Stimulated activated effector memory CD8-positive, alpha-beta T cell treated with anti-CD3 and anti-CD28 coated beads, Interleukin-12 subunit alpha, Interleukin-12 subunit beta, amount 100 ng/mL, for 72 hours (primary cell): ENCODE measurements at regions not wholly inside any gene's neighbourhood (a gene's known extent, or its start where the extent isn't known, plus 50 kb on each side); places are given as distances from the start of the nearest gene placed in this dataset.
"Not testable (repeated sequence)": the region's sequence is repeated elsewhere in the genome, so short reads cannot be mapped to it uniquely, and the experiment has no call there.

Experiments
- ATAC-seq: fragments of 150-1000 bp; cut with Tn5 transposase; 2 replicates; pipeline ENCODE4 v1.10.0; 2021
- DNase-seq, 2 donors: peaks; one replicate each; pipeline ENCODE4 v3.0.0; 2021 to 2022; ENCODE audit warnings: low spot score in 2 of 2
- H3K27ac Mint-ChIP-seq: one replicate; pipeline ENCODE4 v1.8.0; 2022; ENCODE audit warnings: mild to moderate bottlenecking, mixed read lengths
- H3K36me3 Mint-ChIP-seq: one replicate; pipeline ENCODE4 v1.8.0; 2022; ENCODE audit warnings: mild to moderate bottlenecking, mixed read lengths
- H3K4me1 Mint-ChIP-seq: one replicate; pipeline ENCODE4 v1.8.0; 2022; ENCODE audit warnings: mixed read lengths
- H3K4me3 Mint-ChIP-seq: one replicate; pipeline ENCODE4 v1.8.0; 2022; ENCODE audit warnings: mild to moderate bottlenecking, mixed read lengths
- H3K9me3 Mint-ChIP-seq: one replicate; pipeline ENCODE4 v1.8.0; 2022; ENCODE audit warnings: mixed read lengths

DNA sequence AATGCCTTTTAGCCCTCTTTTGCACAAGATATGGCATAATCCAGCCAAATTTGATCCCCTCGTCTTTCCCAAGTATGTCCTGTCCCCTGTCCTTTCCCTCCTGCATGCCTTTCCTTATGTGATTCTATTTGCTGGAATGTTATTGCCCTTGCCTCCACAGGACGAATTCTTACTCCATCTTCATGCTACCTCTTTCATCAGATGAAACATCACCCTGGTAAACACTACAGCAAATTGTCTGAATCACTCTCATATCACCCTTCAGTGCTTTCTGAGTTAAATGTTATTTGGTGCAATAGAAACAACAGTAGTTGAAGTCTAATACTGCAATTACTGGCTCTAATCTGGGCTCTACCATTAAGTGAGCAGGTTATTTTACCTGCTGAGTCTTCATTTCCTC lies 52.2 kb upstream of the FAT1 start:
- Mint-ChIP-seq H3K27ac (no peak overlapping the region), H3K9me3 (peaks cover 13% of the 10 kb centered on the region), H3K36me3 (no peaks in the 10 kb centered on the region), H3K4me1 (no peaks in the 10 kb centered on the region), H3K4me3 (no peak overlapping the region)
- ATAC-seq, result no peak
- no peak for DNase-seq

DNA sequence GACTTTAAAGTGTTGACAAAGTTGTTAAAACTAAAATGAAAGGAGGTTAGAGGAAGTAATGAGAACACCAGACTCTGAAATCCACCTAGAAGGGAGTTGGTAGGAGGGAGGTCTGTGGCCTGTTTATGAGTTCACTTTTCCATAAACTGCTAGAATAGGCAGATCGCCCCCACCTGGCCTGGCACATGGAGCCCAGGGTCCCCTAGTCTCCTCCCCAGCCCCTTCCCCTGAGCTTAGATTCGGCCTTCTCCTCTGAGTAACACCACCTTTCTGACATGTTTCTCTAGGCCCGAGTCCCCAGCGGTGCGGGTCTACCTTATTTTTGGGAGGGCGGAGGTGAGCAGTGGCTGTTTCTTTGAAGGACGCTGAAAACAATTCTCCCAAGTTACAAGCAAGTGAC lies 54.5 kb upstream of the FAT1 start:
- H3K4me3 Mint-ChIP-seq, result no peak overlapping the region
- ATAC-seq (no peak), DNase-seq (no peak)
- H3K4me1 Mint-ChIP-seq, result no peaks in the 10 kb centered on the region
- H3K36me3 Mint-ChIP-seq, result no peaks in the 10 kb centered on the region
- H3K27ac Mint-ChIP-seq, result no peak overlapping the region
- peaks cover 10% of the 10 kb centered on the region for H3K9me3 Mint-ChIP-seq

DNA sequence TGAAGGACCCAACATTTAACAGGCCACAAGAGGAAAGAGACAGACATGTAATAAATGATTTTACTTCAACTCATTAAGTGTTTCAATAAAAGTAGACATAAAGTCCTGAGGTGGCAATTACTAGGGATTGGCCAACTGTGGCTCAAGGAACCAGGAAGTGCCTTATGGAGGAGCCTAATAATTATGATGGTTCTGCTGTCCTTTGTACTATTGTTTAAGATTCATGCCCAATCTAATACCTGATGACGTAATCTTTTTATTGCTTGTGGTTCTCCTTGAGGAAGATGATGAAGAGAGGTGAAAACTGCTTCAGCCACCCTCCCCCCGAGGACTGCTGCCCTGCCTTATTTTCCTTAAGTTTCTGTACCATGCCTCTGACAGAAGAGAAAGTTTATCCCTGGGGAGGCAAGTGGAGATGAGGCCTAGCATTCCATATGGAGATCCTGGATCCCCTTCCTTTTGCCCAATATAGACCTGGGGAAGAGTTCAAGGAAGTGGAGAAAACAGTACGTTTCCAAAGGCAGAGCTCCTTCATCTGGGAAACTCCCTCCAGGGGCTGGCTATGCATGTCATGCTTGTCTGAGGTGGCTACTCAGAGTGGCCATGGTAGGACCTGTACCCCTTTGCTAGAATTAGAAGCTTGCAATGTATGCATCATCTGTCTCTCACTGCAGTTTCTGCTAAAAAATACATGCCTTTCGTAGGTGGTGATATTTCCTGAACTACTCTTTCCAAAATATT lies 56.8 kb upstream of the FAT1 start:
- Mint-ChIP-seq H3K36me3 (no peaks in the 10 kb centered on the region), H3K4me3 (no peak overlapping the region), H3K4me1 (no peaks in the 10 kb centered on the region), H3K27ac (no peak overlapping the region), H3K9me3 (peaks cover 9% of the 10 kb centered on the region)
- no peak for DNase-seq
- ATAC-seq, result no peak

DNA sequence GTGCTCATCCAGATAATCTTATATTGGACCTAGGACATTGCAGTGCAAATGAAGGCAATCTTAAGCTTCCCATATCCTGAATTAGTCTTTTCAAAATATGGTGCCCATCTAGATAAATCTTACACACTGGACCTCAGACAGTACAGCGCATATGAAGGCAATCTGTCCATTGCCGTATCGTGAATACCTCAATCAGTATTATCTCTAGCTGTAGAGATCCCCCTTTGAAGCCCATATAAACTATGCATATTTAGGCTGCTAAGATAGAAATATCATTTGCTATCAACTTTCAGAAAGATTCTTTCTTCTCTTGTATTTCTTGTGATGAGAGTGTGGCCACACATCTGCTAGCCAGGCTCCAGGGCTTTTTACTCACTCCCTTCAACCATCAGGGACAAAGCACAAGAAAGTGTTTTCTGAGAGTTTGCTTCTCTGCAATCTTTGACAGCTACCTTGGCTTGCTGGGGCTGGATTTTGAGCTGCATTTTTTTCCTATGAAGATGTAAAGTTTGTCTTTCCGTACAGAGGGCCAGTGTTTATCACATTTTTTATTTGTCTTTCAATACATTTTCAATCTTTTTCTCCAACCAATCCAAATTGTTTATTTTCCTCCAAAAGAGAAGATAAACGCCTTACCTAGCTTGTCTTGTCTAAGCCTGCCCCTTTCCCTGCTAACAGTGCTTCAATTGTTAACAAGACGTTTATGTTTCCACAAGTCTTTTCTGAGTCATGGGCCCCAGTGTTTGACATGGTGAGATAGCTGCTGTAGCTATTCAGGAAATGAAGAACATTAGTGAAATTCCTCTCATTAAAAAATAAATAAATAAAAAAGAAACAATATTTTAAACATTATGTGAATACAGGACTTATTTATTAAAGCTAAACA lies 57.6 kb upstream of the FAT1 start:
- no peak for ATAC-seq
- Mint-ChIP-seq H3K4me1 (no peaks in the 10 kb centered on the region), H3K36me3 (no peaks in the 10 kb centered on the region), H3K27ac (no peak overlapping the region), H3K4me3 (no peak overlapping the region), H3K9me3 (peaks cover 3% of the 10 kb centered on the region)
- DNase-seq, result no peak

- ATAC-seq (no peak), DNase-seq (no peak)
- H3K4me3 Mint-ChIP-seq, result no peak overlapping the region
- peaks cover 5% of the 10 kb centered on the region for H3K9me3 Mint-ChIP-seq
- no peaks in the 10 kb centered on the region for H3K4me1 Mint-ChIP-seq
- H3K27ac Mint-ChIP-seq, result no peak overlapping the region
- H3K36me3 Mint-ChIP-seq, result no peaks in the 10 kb centered on the region
Measured at GRCh38 chr4:186782302-186782701, 58.6 kb upstream of the FAT1 start.

DNA sequence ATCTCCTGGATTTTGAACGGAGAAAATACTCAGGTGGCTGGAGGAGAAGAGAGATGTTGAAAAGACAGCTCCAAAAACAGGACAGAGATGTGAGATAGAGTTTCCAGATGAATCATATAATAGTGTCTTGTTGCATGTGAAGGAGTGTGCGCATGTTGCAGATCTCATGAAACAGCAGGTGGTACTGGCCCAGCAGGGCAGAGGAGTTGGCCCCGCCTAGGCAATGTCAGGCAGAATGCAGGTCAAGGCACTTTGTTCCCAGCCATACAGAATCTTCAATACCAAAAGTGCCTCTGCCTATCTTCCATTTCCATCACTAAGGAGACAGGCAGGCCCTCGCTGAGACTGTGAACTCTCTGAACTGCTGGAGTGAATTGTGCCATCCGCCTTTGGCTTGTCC lies 63.9 kb upstream of the FAT1 start:
- DNase-seq, result no peak
- no peaks in the 10 kb centered on the region for H3K36me3 Mint-ChIP-seq
- no peak overlapping the region for H3K4me3 Mint-ChIP-seq
- H3K4me1 Mint-ChIP-seq, result no peaks in the 10 kb centered on the region
- no peak overlapping the region for H3K27ac Mint-ChIP-seq
- no peak for ATAC-seq
- H3K9me3 Mint-ChIP-seq, result peaks cover 7% of the 10 kb centered on the region

DNA sequence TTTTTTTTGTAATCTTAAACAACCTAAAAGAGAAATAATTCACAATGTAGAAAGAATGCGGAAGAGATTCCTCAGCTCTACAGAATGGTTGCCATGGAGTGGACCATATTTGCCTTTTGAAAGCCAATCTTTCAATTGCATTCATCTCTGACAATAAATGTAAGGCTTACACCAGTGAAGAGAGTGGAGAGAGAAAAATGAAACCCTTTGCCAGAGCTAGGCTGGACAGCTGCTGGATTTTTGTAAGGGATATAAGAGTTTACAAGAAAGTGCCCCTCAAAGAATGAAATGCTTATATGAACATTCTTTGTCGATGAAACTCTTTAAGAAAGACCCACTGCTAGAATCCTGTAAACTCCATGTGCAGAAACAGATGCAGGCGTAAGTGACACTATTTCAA lies 66.0 kb upstream of the FAT1 start:
- H3K27ac Mint-ChIP-seq, result no peak overlapping the region
- no peak overlapping the region for H3K4me3 Mint-ChIP-seq
- peaks cover 7% of the 10 kb centered on the region for H3K9me3 Mint-ChIP-seq
- no peaks in the 10 kb centered on the region for H3K36me3 Mint-ChIP-seq
- DNase-seq (no peak), ATAC-seq (no peak)
- H3K4me1 Mint-ChIP-seq, result no peaks in the 10 kb centered on the region

- Mint-ChIP-seq H3K9me3 (peaks cover 7% of the 10 kb centered on the region), H3K27ac (no peak overlapping the region), H3K36me3 (no peaks in the 10 kb centered on the region), H3K4me1 (no peaks in the 10 kb centered on the region), H3K4me3 (no peak overlapping the region)
- ATAC-seq, result no peak
- no peak for DNase-seq
Measured at GRCh38 chr4:186790630-186791029, 67.0 kb upstream of the FAT1 start.

DNA sequence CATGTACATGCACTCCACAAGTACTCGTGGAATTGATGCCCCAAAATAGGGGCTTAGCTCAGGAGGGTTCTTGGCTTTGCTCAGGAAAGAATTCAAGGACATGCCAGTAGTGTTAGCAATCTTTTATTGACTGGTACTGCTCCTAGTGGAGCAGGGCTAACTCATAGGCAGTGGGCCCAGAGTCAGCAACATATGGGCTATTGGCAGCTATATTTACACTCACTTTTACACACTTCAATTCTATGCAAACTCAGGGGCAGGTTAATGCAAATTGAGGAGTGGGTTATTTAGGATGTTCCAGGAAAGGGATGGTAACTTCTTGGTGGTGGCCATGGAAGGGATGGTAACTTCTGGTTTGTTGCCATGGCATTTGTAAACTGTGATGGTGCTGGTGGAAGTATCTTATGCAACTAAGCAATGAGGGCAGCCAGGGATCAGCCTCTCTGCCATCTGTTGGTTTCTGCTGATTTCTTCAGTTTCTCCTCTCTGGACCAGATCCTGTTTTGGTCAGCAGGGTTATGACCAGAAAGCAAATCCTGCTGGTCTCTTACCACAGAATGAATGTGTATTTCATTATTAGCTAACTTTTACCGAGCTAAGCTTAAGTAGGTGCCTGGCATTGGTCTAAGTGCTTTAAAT lies 69.2 kb upstream of the FAT1 start:
- ATAC-seq, result no peak
- Mint-ChIP-seq H3K4me1 (no peaks in the 10 kb centered on the region), H3K9me3 (peaks cover 4% of the 10 kb centered on the region), H3K4me3 (no peak overlapping the region), H3K36me3 (no peaks in the 10 kb centered on the region), H3K27ac (no peak overlapping the region)
- DNase-seq, result no peak

- Mint-ChIP-seq H3K27ac (no peak overlapping the region), H3K4me1 (no peaks in the 10 kb centered on the region), H3K36me3 (no peaks in the 10 kb centered on the region), H3K4me3 (no peak overlapping the region), H3K9me3 (peaks cover 4% of the 10 kb centered on the region)
- ATAC-seq (no peak), DNase-seq (no peak)
Measured at GRCh38 chr4:186798951-186799659, 75.4 kb upstream of the FAT1 start.

- ATAC-seq (no peak), DNase-seq (no peak)
- Mint-ChIP-seq H3K4me3 (no peak overlapping the region), H3K27ac (no peak overlapping the region), H3K9me3 (no peaks in the 10 kb centered on the region), H3K36me3 (no peaks in the 10 kb centered on the region), H3K4me1 (no peaks in the 10 kb centered on the region)
Measured at GRCh38 chr4:186805020-186805820, 81.6 kb upstream of the FAT1 start.

DNA sequence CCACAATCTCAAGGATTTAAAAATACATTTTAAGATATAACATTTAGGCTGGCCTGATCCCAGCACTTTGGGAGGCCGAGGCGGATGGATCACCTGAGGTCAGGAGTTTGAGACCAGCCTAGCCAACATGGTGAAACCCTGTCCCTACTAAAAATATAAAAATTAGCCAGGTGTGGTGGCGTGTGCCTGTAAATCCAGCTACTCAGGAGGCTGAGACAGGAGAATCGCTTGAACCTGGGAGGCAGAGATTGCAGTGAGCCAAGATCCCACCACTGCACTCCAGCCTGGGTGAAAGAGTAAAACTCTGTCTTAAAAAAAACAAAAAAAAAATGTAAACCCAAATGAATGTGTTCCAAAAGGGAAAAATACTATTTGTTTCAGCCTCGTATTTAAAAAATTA lies 82.3 kb upstream of the FAT1 start:
- DNase-seq, H3K27ac Mint-ChIP-seq, ATAC-seq, H3K36me3 Mint-ChIP-seq, H3K9me3 Mint-ChIP-seq, H3K4me1 Mint-ChIP-seq, H3K4me3 Mint-ChIP-seq: not testable (repeated sequence)

GRCh38 chr4:186806679-186807421 lies 83.2 kb upstream of the FAT1 start:
- ATAC-seq (no peak), DNase-seq (no peak)
- no peak overlapping the region for H3K27ac Mint-ChIP-seq
- no peaks in the 10 kb centered on the region for H3K9me3 Mint-ChIP-seq
- H3K36me3 Mint-ChIP-seq, result no peaks in the 10 kb centered on the region
- H3K4me1 Mint-ChIP-seq, result no peaks in the 10 kb centered on the region
- H3K4me3 Mint-ChIP-seq, result no peak overlapping the region
